Parathyroid adenoma (tissue), 2 donors: ENCODE measurements at regions not wholly inside any gene's neighbourhood (a gene's known extent, or its start where the extent isn't known, plus 50 kb on each side); places are given as distances from the start of the nearest gene placed in this dataset.

ENCODE experiments used
- H2AFZ ChIP-seq: fragments of 300-600 bp; sonication (generic); one replicate; pipeline ENCODE4 v1.7.0; 2017; ENCODE audit warnings: antibody characterized with exemption, mild to moderate bottlenecking
- H3K27ac ChIP-seq: fragments of 300-600 bp; sonication (generic); one replicate; pipeline ENCODE4 v1.7.0; 2017
- H3K27me3 ChIP-seq: fragments of 300-600 bp; sonication (generic); one replicate; pipeline ENCODE4 v1.7.0; 2017; ENCODE audit warnings: low read length; ENCODE audit not compliant: control insufficient read depth, insufficient read depth
- H3K36me3 ChIP-seq: fragments of 300-600 bp; sonication (generic); one replicate; pipeline ENCODE4 v1.7.0; 2017; ENCODE audit warnings: low read length; ENCODE audit not compliant: control insufficient read depth, insufficient read depth
- H3K4me1 ChIP-seq: fragments of 300-600 bp; sonication (generic); one replicate; pipeline ENCODE4 v1.7.0; 2017; ENCODE audit warnings: control low read depth
- H3K4me2 ChIP-seq: fragments of 300-600 bp; sonication (generic); one replicate; pipeline ENCODE4 v1.7.0; 2017; ENCODE audit warnings: low read length
- H3K4me3 ChIP-seq: fragments of 300-600 bp; sonication (generic); one replicate; pipeline ENCODE4 v1.7.0; 2017; ENCODE audit warnings: low read depth, low read length
- H3K79me2 ChIP-seq: fragments of 300-600 bp; sonication (generic); one replicate; pipeline ENCODE4 v1.7.0; 2017; ENCODE audit warnings: control low read depth
- H3K9ac ChIP-seq: fragments of 300-600 bp; sonication (generic); one replicate; pipeline ENCODE4 v1.7.0; 2017; ENCODE audit warnings: mild to moderate bottlenecking
- H3K9me3 ChIP-seq: fragments of 300-600 bp; sonication (generic); one replicate; pipeline ENCODE4 v1.7.0; 2017; ENCODE audit warnings: low read length; ENCODE audit not compliant: control insufficient read depth
- CTCF ChIP-seq: fragments of 300-600 bp; sonication (generic); IDR thresholded peaks from one replicate; pipeline ENCODE4 v1.7.0; 2017; ENCODE audit warnings: antibody characterized with exemption, mild to moderate bottlenecking
- donor health status: primary hyperparathyroidism.

- no peak for TF ChIP-seq CTCF
These were observed 147.6 kb downstream of the SP3 start for GRCh38 chr2:173817582-173817981.

GRCh38 chr2:173818285-173818684 lies 146.9 kb downstream of the SP3 start:
- Histone ChIP-seq H3K4me1 (no peaks in the 10 kb centered on the region), H3K27ac (no peak overlapping the region), H3K9me3 (no peaks in the 10 kb centered on the region), H3K79me2 (no peaks in the 10 kb centered on the region), H3K36me3 (no peaks in the 10 kb centered on the region), H3K27me3 (no peaks in the 10 kb centered on the region), H2AFZ (no peak overlapping the region), H3K4me2 (no peak overlapping the region), H3K4me3 (no peak overlapping the region), H3K9ac (no peak overlapping the region)
- TF ChIP-seq CTCF = no peak

More at GRCh38 chr2:173817582-173817981, 147.6 kb downstream of the SP3 start:
- H3K4me1 ChIP-seq = no peaks in the 10 kb centered on the region
- H2AFZ ChIP-seq = no peak overlapping the region
- no peaks in the 10 kb centered on the region for H3K79me2 ChIP-seq
- no peak overlapping the region for H3K4me3 ChIP-seq
- no peak overlapping the region for H3K9ac ChIP-seq
- no peaks in the 10 kb centered on the region for H3K36me3 ChIP-seq
- no peaks in the 10 kb centered on the region for H3K9me3 ChIP-seq
- H3K27me3 ChIP-seq = no peaks in the 10 kb centered on the region
- H3K4me2 ChIP-seq = no peak overlapping the region
- no peak overlapping the region for H3K27ac ChIP-seq

- Histone ChIP-seq H2AFZ (no peak overlapping the region), H3K4me2 (no peak overlapping the region), H3K9ac (no peak overlapping the region), H3K4me3 (no peak overlapping the region), H3K9me3 (no peaks in the 10 kb centered on the region), H3K27ac (no peak overlapping the region), H3K4me1 (no peaks in the 10 kb centered on the region), H3K79me2 (no peaks in the 10 kb centered on the region), H3K27me3 (no peaks in the 10 kb centered on the region), H3K36me3 (no peaks in the 10 kb centered on the region)
- no peak for TF ChIP-seq CTCF
These were observed 145.3 kb downstream of the SP3 start for GRCh38 chr2:173819852-173820251.

- Histone ChIP-seq H3K27me3 (no peaks in the 10 kb centered on the region), H3K79me2 (no peaks in the 10 kb centered on the region), H3K4me3 (no peak overlapping the region), H3K9me3 (no peaks in the 10 kb centered on the region), H3K27ac (no peak overlapping the region), H3K36me3 (no peaks in the 10 kb centered on the region), H2AFZ (no peak overlapping the region), H3K4me1 (no peaks in the 10 kb centered on the region), H3K9ac (no peak overlapping the region), H3K4me2 (no peak overlapping the region)
- no peak for TF ChIP-seq CTCF
These were observed 143.7 kb downstream of the SP3 start for GRCh38 chr2:173821451-173821850.

- TF ChIP-seq CTCF = no peak
These were observed 142.2 kb downstream of the SP3 start for GRCh38 chr2:173822889-173823542.

More at GRCh38 chr2:173822889-173823542, 142.2 kb downstream of the SP3 start:
- Histone ChIP-seq H3K4me1 (no peaks in the 10 kb centered on the region), H3K27ac (no peak overlapping the region), H3K79me2 (no peaks in the 10 kb centered on the region), H3K9me3 (no peaks in the 10 kb centered on the region), H3K27me3 (no peaks in the 10 kb centered on the region), H3K4me2 (no peak overlapping the region), H3K4me3 (no peak overlapping the region), H3K9ac (no peak overlapping the region), H3K36me3 (no peaks in the 10 kb centered on the region), H2AFZ (no peak overlapping the region)
